ENCODE measurements at regions not wholly inside any gene's neighbourhood (a gene's known extent, or its start where the extent isn't known, plus 50 kb on each side); places are given as distances from the start of the nearest gene placed in this dataset.

- POLR2A ChIA-PET, result no interaction called here
- Mint-ChIP-seq H3K36me3 (ENCODE audit: low read depth) (no peaks in the 10 kb centered on the region), H3K4me3 (no peak overlapping the region), H3K27ac (no peak overlapping the region), H3K27me3 (no peaks in the 10 kb centered on the region), H3K4me1 (no peaks in the 10 kb centered on the region), H3K9me3 (peaks cover 2% of the 10 kb centered on the region)
- DNase-seq, result no peak
- CTCF ChIA-PET, result no interaction called here
These were observed 406.9 kb downstream of the NR2F2 start for GRCh38 chr15:96737408-96737807.

DNA sequence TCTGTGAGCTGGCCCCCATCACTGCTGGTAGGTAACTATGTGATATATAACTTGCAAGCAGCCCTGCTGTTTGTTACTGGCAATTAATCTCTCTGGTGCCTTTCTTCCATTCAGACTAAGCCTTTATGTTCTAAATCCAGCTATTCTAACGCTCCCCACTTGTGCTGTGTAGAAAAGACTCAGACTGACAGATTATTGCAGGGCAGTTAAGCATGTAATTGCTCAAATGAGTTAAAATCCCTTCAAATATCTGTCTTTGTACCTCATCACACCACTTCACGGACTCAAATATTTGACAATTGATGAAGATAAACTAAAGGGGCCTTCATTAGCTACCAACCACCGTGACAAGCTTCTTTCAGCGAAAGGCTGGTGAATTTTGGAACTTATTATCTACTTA is 416.2 kb downstream of the NR2F2 start:
- no peak for DNase-seq
- Mint-ChIP-seq H3K27me3 (no peaks in the 10 kb centered on the region), H3K9me3 (peaks cover 3% of the 10 kb centered on the region), H3K4me3 (no peak overlapping the region), H3K36me3 (ENCODE audit: low read depth) (no peaks in the 10 kb centered on the region), H3K4me1 (no peaks in the 10 kb centered on the region), H3K27ac (no peak overlapping the region)
- ChIA-PET POLR2A (no interaction called here), CTCF (no interaction called here)

DNA sequence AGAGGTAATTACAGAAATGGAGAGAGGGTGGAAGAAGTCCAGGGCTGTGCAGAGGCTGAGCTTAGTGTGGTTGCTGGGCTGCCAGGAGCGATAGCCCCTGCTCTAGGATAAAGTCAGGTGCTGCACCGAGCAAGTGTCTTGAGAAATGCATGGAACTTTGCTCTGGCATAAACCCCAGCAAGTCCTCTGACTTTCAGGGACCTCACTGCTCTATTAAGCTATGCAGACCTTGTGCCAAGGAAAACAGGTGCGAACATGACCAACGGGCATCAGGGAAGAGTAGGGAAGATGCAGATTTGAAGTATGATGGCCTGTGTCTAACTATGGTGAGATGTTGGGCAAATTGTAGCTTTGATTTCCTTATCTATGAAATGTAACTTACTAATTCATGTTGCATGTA is 416.8 kb downstream of the NR2F2 start:
- peaks cover 3% of the 10 kb centered on the region for H3K9me3 Mint-ChIP-seq
- H3K27me3 Mint-ChIP-seq, result no peaks in the 10 kb centered on the region
- DNase-seq, result no peak
- H3K4me1 Mint-ChIP-seq, result no peaks in the 10 kb centered on the region
- no peak overlapping the region for H3K27ac Mint-ChIP-seq
- ChIA-PET CTCF (no interaction called here), POLR2A (no interaction called here)
- H3K4me3 Mint-ChIP-seq, result no peak overlapping the region
- no peaks in the 10 kb centered on the region for H3K36me3 Mint-ChIP-seq (ENCODE audit: low read depth)

DNA sequence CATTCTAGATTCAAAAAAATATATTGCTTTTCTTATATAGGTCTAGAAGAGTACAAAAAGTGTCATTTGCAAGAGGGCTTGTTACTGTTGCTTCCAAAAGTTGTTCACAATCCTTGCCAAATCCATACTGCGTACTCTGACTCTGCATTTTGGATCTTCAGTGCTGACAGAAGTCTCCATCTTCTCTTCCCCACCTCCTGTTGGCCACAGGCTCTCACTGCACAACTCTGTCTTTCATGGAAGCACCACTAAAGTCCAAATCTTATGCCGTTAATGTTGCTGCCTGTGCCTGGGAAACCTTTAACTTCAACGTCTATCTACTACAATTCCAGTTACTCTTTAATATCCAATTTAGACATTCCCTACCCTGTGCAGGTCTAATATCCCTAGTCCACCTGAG is 419.9 kb downstream of the NR2F2 start:
- peaks cover 3% of the 10 kb centered on the region for H3K9me3 Mint-ChIP-seq
- DNase-seq, result no peak
- no peak overlapping the region for H3K4me3 Mint-ChIP-seq
- H3K27ac Mint-ChIP-seq, result no peak overlapping the region
- H3K4me1 Mint-ChIP-seq, result no peaks in the 10 kb centered on the region
- no peaks in the 10 kb centered on the region for H3K27me3 Mint-ChIP-seq
- POLR2A ChIA-PET, result no interaction called here
- CTCF ChIA-PET, result interaction anchor here (0.6 kb wide), 1 partner anchor 377 kb away, joined by 3 read pairs; no protein-coding TSS in a partner anchor
- H3K36me3 Mint-ChIP-seq (ENCODE audit: low read depth), result no peaks in the 10 kb centered on the region

- Mint-ChIP-seq H3K27ac (no peak overlapping the region), H3K36me3 (ENCODE audit: low read depth) (no peaks in the 10 kb centered on the region), H3K9me3 (peaks cover 2% of the 10 kb centered on the region), H3K27me3 (no peaks in the 10 kb centered on the region), H3K4me3 (no peak overlapping the region), H3K4me1 (no peaks in the 10 kb centered on the region)
- CTCF ChIA-PET, result no interaction called here
- POLR2A ChIA-PET, result no interaction called here
- no peak for DNase-seq
These were observed 425.6 kb downstream of the NR2F2 start for GRCh38 chr15:96756146-96756545.

DNA sequence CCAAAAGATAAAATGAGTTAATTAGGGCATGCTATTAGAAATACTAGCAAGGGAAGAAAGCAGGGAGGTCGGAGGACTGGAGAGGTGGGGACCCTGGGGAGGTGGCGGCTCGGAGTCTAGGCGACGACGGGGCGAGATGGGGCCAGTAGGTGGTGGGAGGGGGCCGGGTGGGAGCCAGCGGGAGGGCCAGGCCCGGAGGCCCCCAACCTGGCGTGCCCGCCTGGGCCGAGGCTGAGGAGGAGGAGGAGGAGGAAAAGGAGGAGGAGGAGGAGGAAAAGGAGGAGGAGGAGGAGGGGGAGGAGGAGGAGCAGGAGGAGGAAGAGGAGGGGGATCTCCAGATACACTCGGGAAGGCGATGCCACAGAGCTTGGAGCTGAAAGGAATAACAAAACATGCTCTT is 426.2 kb downstream of the NR2F2 start:
- Mint-ChIP-seq H3K36me3 (ENCODE audit: low read depth) (no peaks in the 10 kb centered on the region), H3K4me1 (no peaks in the 10 kb centered on the region), H3K27me3 (no peaks in the 10 kb centered on the region), H3K4me3 (no peak overlapping the region), H3K9me3 (peaks cover 2% of the 10 kb centered on the region), H3K27ac (no peak overlapping the region)
- ChIA-PET CTCF (no interaction called here), POLR2A (no interaction called here)
- DNase-seq, result no peak

GRCh38 chr15:96762566-96762965 is 432.1 kb downstream of the NR2F2 start:
- H3K9me3 Mint-ChIP-seq, result no peaks in the 10 kb centered on the region
- H3K36me3 Mint-ChIP-seq (ENCODE audit: low read depth), result no peaks in the 10 kb centered on the region
- DNase-seq, result no peak
- H3K4me3 Mint-ChIP-seq, result no peak overlapping the region
- ChIA-PET CTCF (no interaction called here), POLR2A (no interaction called here)
- no peaks in the 10 kb centered on the region for H3K4me1 Mint-ChIP-seq
- no peak overlapping the region for H3K27ac Mint-ChIP-seq
- H3K27me3 Mint-ChIP-seq, result no peaks in the 10 kb centered on the region

- Mint-ChIP-seq H3K4me3 (no peak overlapping the region), H3K4me1 (no peaks in the 10 kb centered on the region), H3K27ac (no peak overlapping the region), H3K36me3 (ENCODE audit: low read depth) (no peaks in the 10 kb centered on the region), H3K9me3 (no peaks in the 10 kb centered on the region), H3K27me3 (no peaks in the 10 kb centered on the region)
- POLR2A ChIA-PET, result no interaction called here
- no peak for DNase-seq
- CTCF ChIA-PET, result no interaction called here
These were observed 434.0 kb downstream of the NR2F2 start for GRCh38 chr15:96764501-96764900.

DNA sequence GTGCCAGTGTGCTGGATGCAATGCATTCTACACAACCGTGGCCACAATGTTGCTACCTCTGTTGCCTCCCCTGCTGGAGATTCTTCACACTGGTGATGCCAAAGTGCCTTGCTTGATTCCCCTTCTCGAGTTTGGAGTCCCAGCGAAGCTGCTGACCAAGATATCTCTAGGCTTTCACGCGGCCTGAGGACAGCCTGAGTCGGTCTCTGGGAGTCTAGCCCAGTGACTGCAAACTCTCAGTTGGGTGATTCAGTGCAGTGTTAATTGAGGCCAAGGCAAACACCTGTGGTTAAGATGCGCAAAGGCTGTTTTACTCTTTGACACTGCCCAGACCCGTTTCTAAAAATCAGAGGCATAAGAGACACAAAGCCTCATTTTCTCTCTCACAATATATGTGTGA is 434.4 kb downstream of the NR2F2 start:
- H3K36me3 Mint-ChIP-seq (ENCODE audit: low read depth), result no peaks in the 10 kb centered on the region
- ChIA-PET CTCF (no interaction called here), POLR2A (no interaction called here)
- no peaks in the 10 kb centered on the region for H3K4me1 Mint-ChIP-seq
- DNase-seq, result no peak
- no peaks in the 10 kb centered on the region for H3K27me3 Mint-ChIP-seq
- H3K4me3 Mint-ChIP-seq, result no peak overlapping the region
- no peaks in the 10 kb centered on the region for H3K9me3 Mint-ChIP-seq
- H3K27ac Mint-ChIP-seq, result no peak overlapping the region

DNA sequence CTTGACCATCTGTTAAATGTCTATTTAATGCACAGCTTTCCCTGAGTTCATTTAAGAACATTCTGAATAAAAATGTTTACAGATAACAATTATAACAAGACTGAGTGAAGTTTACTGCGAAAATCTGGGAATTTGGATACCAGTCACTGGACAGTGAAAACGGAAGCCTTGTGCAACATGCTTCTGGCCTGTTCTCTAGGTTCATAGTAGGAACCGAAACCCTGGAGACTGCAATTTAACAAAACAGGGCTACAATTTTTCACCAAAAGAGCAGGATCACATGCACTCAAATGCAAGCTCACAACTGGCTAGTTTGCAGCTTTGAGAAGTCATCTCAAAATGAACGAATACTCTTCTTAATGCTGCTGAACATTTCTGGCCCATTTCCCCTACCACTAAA is 435.9 kb downstream of the NR2F2 start:
- POLR2A ChIA-PET, result no interaction called here
- no peak overlapping the region for H3K4me3 Mint-ChIP-seq
- DNase-seq, result no peak
- no peaks in the 10 kb centered on the region for H3K4me1 Mint-ChIP-seq
- H3K36me3 Mint-ChIP-seq (ENCODE audit: low read depth), result no peaks in the 10 kb centered on the region
- H3K9me3 Mint-ChIP-seq, result no peaks in the 10 kb centered on the region
- no peak overlapping the region for H3K27ac Mint-ChIP-seq
- H3K27me3 Mint-ChIP-seq, result no peaks in the 10 kb centered on the region
- CTCF ChIA-PET, result no interaction called here

DNA sequence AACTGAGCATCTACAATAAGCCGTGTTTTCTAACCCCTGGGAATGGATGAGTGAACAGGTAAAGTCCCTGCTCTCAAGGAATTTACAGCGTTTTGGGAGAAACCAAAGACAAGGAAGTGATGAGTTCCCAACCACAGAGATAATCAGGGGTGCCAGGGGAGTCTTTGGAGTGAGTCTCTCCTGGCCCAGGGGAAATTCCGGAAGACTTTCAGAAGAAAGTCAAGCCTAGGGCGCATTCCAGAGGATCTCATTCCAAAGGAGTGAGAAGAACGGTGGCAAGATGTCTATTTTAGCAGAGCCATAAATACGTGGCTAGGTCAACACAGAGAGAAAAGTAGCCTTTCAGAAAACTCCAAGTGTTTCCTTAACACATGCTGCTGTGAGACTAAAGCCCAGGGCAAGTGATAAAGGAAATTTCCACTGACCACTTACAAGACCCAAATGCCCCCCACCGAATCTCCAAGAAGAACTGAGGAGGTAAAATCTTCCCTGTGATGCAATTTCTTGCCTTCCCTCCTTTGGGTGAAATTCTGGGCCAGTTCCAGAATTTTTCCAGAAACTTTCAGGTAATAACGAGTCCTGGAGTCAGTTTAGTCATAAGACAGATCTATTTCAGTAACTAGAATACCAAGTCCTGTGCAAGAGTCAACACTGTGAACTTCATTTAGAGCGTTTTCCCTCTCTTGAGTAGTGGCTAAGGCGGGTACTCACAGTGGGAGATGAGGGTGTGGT is 437.4 kb downstream of the NR2F2 start:
- POLR2A ChIA-PET, result no interaction called here
- no peaks in the 10 kb centered on the region for H3K9me3 Mint-ChIP-seq
- H3K27me3 Mint-ChIP-seq, result no peaks in the 10 kb centered on the region
- no peak overlapping the region for H3K27ac Mint-ChIP-seq
- H3K36me3 Mint-ChIP-seq (ENCODE audit: low read depth), result no peaks in the 10 kb centered on the region
- H3K4me1 Mint-ChIP-seq, result no peaks in the 10 kb centered on the region
- DNase-seq, result no peak
- CTCF ChIA-PET, result no interaction called here
- H3K4me3 Mint-ChIP-seq, result no peak overlapping the region

GRCh38 chr15:96768435-96768789 is 437.9 kb downstream of the NR2F2 start:
- H3K27ac Mint-ChIP-seq, result no peak overlapping the region
- H3K9me3 Mint-ChIP-seq, result no peaks in the 10 kb centered on the region
- no peak overlapping the region for H3K4me3 Mint-ChIP-seq
- no peaks in the 10 kb centered on the region for H3K4me1 Mint-ChIP-seq
- POLR2A ChIA-PET, result no interaction called here
- no peaks in the 10 kb centered on the region for H3K36me3 Mint-ChIP-seq (ENCODE audit: low read depth)
- CTCF ChIA-PET, result no interaction called here
- no peak for DNase-seq
- H3K27me3 Mint-ChIP-seq, result no peaks in the 10 kb centered on the region

GRCh38 chr15:96771035-96771434 is 440.5 kb downstream of the NR2F2 start:
- H3K27me3 Mint-ChIP-seq, result no peaks in the 10 kb centered on the region

GRCh38 chr15:96774216-96774615 is 443.7 kb downstream of the NR2F2 start:
- Mint-ChIP-seq H3K27ac (no peak overlapping the region), H3K27me3 (no peaks in the 10 kb centered on the region), H3K9me3 (peaks cover 3% of the 10 kb centered on the region), H3K4me3 (no peak overlapping the region), H3K36me3 (ENCODE audit: low read depth) (no peaks in the 10 kb centered on the region), H3K4me1 (no peaks in the 10 kb centered on the region)
- ChIA-PET CTCF (no interaction called here), POLR2A (no interaction called here)
- DNase-seq, result no peak

More at GRCh38 chr15:96771035-96771434, 440.5 kb downstream of the NR2F2 start:
- Mint-ChIP-seq H3K36me3 (ENCODE audit: low read depth) (no peaks in the 10 kb centered on the region), H3K9me3 (peaks cover 3% of the 10 kb centered on the region), H3K27ac (no peak overlapping the region), H3K4me1 (no peaks in the 10 kb centered on the region), H3K4me3 (no peak overlapping the region)
- ChIA-PET CTCF (no interaction called here), POLR2A (no interaction called here)
- no peak for DNase-seq

All from activated CD4-positive, alpha-beta T cell treated with anti-CD3 and anti-CD28 coated beads, Interleukin-2, amount 10 ng/mL, durations not matched to agents 7 days and 5 days (primary cell).